ENCODE measurements at regions not wholly inside any gene's neighbourhood (a gene's known extent, or its start where the extent isn't known, plus 50 kb on each side); places are given as distances from the start of the nearest gene placed in this dataset.

DNA sequence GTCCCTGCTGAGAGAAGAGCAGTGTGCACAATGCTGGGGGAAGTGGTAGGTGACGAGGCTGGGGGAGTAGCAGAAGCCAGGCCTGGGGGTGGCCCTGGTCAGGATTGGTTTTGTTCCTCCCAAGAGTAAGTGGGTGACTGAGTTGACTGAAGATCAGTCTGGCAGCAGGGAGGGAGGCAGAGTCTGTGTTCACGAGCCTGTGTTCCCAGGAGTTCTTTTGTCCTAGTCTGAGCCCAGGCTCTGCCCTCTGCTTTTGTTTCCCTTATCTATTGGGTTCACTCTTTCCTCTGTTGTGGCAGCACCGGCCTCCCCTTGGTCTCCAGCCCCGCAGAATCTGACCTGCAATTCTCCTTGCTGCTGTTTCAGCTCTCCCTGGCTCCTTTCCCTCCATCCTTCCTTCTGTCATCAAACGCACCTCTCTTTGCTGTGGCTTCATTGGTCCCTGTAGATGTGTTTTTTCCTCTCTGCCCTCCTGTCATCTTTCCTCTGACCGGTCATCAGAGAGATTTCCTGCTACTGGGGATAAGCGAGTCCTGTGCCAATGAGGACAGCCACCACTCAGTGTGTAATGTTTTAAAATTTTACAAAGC is 607.4 kb downstream of the KIF4B start:
- no peak overlapping the region for H3K4me3 ChIP-seq (ENCODE audit: low read length in 3 of 3)
- no peaks in the 10 kb centered on the region for H3K9me3 ChIP-seq (ENCODE audit: control insufficient read depth in 2 of 3, insufficient read depth in 1 of 3, low read length in 3 of 3)
- no peak overlapping the region for H3K27ac ChIP-seq (ENCODE audit: low read depth in 2 of 2, low read length in 2 of 2)
- H3K9ac ChIP-seq (ENCODE audit: low read length in 3 of 3) = no peak overlapping the region
- no peaks in the 10 kb centered on the region for H3K27me3 ChIP-seq (ENCODE audit: control insufficient read depth, insufficient read depth, low read length)
- FAIRE-seq (no peak), DNase-seq (no peak)
- no peaks in the 10 kb centered on the region for H3K36me3 ChIP-seq (ENCODE audit: control insufficient read depth in 2 of 3, insufficient read depth in 3 of 3, low read length in 3 of 3)
- intact Hi-C loops (cut with DNase I) = no loop called here
- no peaks in the 10 kb centered on the region for H3K4me1 ChIP-seq (ENCODE audit: control insufficient read depth in 2 of 3, insufficient read depth in 2 of 3, low read depth in 1 of 3, low read length in 3 of 3)
- TF ChIP-seq, protein P1, sequence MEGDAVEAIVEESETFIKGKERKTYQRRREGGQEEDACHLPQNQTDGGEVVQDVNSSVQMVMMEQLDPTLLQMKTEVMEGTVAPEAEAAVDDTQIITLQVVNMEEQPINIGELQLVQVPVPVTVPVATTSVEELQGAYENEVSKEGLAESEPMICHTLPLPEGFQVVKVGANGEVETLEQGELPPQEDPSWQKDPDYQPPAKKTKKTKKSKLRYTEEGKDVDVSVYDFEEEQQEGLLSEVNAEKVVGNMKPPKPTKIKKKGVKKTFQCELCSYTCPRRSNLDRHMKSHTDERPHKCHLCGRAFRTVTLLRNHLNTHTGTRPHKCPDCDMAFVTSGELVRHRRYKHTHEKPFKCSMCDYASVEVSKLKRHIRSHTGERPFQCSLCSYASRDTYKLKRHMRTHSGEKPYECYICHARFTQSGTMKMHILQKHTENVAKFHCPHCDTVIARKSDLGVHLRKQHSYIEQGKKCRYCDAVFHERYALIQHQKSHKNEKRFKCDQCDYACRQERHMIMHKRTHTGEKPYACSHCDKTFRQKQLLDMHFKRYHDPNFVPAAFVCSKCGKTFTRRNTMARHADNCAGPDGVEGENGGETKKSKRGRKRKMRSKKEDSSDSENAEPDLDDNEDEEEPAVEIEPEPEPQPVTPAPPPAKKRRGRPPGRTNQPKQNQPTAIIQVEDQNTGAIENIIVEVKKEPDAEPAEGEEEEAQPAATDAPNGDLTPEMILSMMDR (IDR thresholded peaks at IDR 0.05; ENCODE audit: borderline replicate concordance, extremely low read depth, insufficient read depth) = no peak

- Histone ChIP-seq H3K27ac (ENCODE audit: low read depth in 2 of 2, low read length in 2 of 2) (no peak overlapping the region), H3K4me1 (ENCODE audit: control insufficient read depth in 2 of 3, insufficient read depth in 2 of 3, low read depth in 1 of 3, low read length in 3 of 3) (no peaks in the 10 kb centered on the region), H3K36me3 (ENCODE audit: control insufficient read depth in 2 of 3, insufficient read depth in 3 of 3, low read length in 3 of 3) (no peaks in the 10 kb centered on the region), H3K27me3 (ENCODE audit: control insufficient read depth, insufficient read depth, low read length) (no peaks in the 10 kb centered on the region), H3K4me3 (ENCODE audit: low read length in 3 of 3) (no peak overlapping the region), H3K9me3 (ENCODE audit: control insufficient read depth in 2 of 3, insufficient read depth in 1 of 3, low read length in 3 of 3) (no peaks in the 10 kb centered on the region), H3K9ac (ENCODE audit: low read length in 3 of 3) (no peak overlapping the region)
- FAIRE-seq (no peak), DNase-seq (no peak)
- intact Hi-C loops (cut with DNase I) = no loop called here
- TF ChIP-seq, protein P1 (IDR thresholded peaks at IDR 0.05; ENCODE audit: borderline replicate concordance, extremely low read depth, insufficient read depth) = no peak
These were observed 611.2 kb downstream of the KIF4B start for GRCh38 chr5:155624597-155625241.

DNA sequence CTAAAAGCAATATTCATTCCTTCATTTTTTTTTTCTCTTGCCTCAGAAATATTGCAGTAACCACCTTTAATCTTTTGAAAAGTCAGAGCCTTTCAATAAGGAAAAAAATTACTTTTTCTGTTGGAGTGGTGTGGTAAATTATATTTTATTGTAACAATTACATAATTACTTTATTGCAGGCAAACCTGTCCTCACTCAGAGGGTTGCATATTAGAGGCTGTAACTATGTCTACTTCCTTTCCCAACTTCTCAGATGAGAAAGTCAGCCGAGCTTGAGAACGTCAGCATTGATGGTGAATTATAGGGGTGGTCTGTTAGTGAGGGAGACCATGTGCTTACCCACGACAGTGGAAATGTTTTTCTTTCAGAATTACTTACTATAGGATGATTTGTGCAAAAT is 611.8 kb downstream of the KIF4B start:
- no peak for FAIRE-seq

More for the DNA sequence above, 611.8 kb downstream of the KIF4B start:
- Histone ChIP-seq H3K4me3 (ENCODE audit: low read length in 3 of 3) (no peak overlapping the region), H3K9ac (ENCODE audit: low read length in 3 of 3) (no peak overlapping the region), H3K4me1 (ENCODE audit: control insufficient read depth in 2 of 3, insufficient read depth in 2 of 3, low read depth in 1 of 3, low read length in 3 of 3) (no peaks in the 10 kb centered on the region), H3K9me3 (ENCODE audit: control insufficient read depth in 2 of 3, insufficient read depth in 1 of 3, low read length in 3 of 3) (no peaks in the 10 kb centered on the region), H3K27me3 (ENCODE audit: control insufficient read depth, insufficient read depth, low read length) (no peaks in the 10 kb centered on the region), H3K36me3 (ENCODE audit: control insufficient read depth in 2 of 3, insufficient read depth in 3 of 3, low read length in 3 of 3) (no peaks in the 10 kb centered on the region), H3K27ac (ENCODE audit: low read depth in 2 of 2, low read length in 2 of 2) (no peak overlapping the region)
- TF ChIP-seq, protein P1 (IDR thresholded peaks at IDR 0.05; ENCODE audit: borderline replicate concordance, extremely low read depth, insufficient read depth) = no peak
- no peak for DNase-seq
- intact Hi-C loops (cut with DNase I) = no loop called here

Measured in kidney (tissue), 13 donors.